Fibroblast of skin of right biceps (primary cell): ENCODE measurements at regions not wholly inside any gene's neighbourhood (a gene's known extent, or its start where the extent isn't known, plus 50 kb on each side); places are given as distances from the start of the nearest gene placed in this dataset.
A peak's percentile ranks its signal among the peaks of the same experiment; 100 is the strongest.

Source experiments
- DNase-seq: peaks from one replicate; pipeline ENCODE4 v3.0.0-alpha.2; 2013

DNA sequence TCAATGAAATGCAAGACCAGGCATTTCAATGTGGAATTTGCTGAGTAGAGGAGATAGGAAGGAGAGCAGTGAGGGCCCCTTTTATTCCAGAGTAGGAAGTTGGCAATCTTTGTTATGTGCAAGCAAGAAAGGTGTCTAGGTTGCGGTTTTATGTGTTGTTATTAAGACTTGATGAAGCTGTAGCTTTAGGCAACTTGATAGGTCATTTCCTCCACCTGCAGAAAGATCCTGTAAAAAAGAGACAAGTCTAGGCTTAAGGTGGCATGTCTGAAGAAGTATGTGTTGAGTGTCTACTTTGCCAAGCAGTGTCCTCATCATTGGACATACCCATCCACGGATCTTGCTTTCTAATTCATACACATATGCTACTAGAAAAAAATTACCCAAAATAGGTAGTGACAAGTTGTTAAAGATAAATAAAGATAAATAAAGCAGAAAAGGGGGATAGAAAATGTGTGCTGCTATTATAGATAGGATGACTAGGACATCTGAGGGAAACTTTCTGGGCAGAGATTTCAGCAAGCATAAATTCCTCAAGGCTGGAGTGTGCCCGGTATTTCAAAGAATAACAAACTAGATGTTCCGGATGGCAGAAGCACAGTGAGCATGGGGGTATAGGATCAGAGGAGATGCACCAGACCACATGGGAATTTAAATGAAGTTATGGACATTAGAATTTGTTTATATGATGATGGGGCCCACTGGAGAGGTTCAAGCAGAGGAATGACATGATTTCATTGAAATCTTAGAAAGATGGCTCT lies 335.0 kb downstream of the TGFB2 start:
- no peak for DNase-seq

GRCh38 chr1:218683242-218683641 lies 338.1 kb downstream of the TGFB2 start:
- no peak for DNase-seq

DNA sequence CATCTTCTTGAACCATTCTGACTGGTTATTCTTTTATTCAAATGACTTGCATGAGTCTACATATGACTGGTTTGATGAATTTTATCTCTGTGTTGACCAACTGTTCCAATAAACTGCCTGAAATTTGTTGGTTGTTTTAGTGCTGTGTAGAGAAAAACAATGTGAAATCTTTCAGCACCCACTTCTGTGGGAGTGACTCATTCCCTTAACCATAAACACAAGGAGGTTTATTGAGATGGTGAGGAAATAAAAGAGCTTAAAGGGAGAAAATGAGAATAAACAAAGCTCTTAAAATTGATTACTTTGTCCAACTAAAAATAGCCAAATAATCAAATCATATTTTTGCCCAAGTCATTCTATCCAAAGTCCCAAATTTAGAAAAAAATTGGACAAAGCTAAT lies 341.1 kb downstream of the TGFB2 start:
- DNase-seq, result peak; percentile 60

DNA sequence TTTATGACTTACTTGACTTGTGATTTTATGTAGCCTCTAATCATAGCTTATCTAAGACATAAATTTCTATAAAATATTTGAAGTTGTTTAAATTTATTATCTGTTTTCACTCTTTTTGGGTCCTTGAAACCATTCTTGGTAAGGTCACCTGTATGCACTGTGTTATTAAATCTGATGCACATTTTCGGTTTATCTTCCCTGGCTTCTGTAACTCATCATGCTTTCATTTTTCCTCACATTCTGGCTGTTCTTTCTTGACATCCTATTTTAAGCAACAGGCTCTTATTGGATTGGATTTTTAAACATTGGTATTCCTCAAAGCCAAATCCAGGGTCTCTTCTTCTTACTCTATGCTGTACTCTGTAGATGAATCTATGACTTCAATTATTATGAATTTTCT lies 341.6 kb downstream of the TGFB2 start:
- no peak for DNase-seq

GRCh38 chr1:218692808-218693207 lies 347.7 kb downstream of the TGFB2 start:
- DNase-seq, result no peak

- no peak for DNase-seq
These were observed 348.5 kb downstream of the TGFB2 start for GRCh38 chr1:218693599-218693998.

GRCh38 chr1:218694085-218694484 lies 348.9 kb downstream of the TGFB2 start:
- no peak for DNase-seq

DNA sequence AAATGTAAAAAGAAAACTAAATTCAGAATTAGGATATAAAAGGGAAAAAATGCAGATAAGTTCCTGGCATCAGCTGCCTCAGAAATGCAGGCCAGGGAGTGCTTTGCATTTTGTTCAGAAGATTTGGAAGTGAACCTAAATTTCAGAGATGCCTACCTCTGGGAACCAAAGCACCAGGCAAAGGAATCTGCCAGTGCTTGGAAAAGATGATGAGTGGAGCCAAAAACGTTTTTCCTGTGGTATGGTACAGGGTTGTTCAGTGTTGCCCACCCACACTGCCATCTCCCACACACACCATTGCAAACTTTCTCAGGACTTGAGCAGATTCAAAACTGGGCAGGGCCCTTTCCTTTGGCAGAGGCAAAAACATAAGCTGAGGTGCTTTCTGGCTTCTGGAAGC lies 349.5 kb downstream of the TGFB2 start:
- DNase-seq, result no peak

- DNase-seq, result no peak
These were observed 350.4 kb downstream of the TGFB2 start for GRCh38 chr1:218695525-218695924.

GRCh38 chr1:218698141-218698540 lies 353.0 kb downstream of the TGFB2 start:
- no peak for DNase-seq

DNA sequence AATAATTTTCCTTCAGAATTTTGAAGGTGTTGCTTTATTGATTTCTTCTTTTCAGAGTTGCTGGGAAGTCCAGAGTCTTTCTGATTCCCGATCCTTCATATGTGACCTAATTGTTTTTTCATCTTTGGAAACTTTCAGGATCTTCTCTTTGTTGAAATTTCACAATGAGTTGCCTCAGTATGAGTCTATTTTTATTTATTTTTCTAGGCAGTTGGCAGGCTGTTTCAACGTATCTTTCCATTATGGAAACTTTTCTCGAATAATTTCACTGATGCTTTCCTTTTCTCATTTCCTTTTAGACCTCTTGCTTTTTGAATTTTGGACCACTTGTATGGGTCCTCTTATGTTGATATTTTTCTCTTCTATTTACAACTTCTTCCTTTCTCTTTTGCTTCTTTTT lies 354.3 kb downstream of the TGFB2 start:
- no peak for DNase-seq

DNA sequence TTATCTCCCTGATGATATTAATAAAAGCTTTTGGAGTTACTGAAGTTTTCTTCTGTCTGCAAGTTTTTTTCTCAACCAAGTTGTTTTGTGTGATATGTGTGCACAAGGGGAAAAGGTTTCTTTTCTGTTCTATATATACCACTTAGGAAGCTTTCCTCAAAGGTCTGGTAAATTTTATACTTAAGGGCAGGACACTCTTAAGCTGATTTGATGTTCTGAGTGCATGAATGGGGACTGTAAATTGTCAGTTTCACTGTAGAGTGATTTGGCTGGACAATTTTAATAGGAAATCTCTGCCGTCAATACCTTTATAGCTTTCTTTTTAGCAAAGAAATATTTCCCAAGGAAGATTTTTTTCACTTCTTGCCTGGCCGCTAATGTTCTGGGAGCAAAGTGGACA lies 354.7 kb downstream of the TGFB2 start:
- no peak for DNase-seq

GRCh38 chr1:218700666-218701065 lies 355.5 kb downstream of the TGFB2 start:
- no peak for DNase-seq

- no peak for DNase-seq
These were observed 356.0 kb downstream of the TGFB2 start for GRCh38 chr1:218701131-218701530.

DNA sequence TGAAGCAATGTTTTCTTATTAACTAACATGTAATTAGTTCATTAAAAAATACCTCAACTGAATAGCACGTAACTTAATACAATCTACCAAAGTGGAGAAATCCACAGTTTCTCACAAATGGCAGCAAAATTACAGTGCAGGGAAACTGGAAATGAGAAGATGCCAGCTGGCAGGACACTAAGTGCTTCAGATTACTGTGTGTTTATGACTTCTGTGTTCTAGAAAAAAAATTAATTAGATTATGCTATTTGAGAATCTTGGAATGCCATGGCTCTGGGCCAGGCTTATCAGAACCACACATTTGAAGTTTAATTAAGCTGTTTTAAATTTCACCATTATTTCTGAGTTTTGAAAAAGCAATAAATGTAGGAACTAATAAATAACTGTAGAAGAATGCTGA lies 357.6 kb downstream of the TGFB2 start:
- no peak for DNase-seq

GRCh38 chr1:218703836-218704235 lies 358.7 kb downstream of the TGFB2 start:
- DNase-seq, result no peak

DNA sequence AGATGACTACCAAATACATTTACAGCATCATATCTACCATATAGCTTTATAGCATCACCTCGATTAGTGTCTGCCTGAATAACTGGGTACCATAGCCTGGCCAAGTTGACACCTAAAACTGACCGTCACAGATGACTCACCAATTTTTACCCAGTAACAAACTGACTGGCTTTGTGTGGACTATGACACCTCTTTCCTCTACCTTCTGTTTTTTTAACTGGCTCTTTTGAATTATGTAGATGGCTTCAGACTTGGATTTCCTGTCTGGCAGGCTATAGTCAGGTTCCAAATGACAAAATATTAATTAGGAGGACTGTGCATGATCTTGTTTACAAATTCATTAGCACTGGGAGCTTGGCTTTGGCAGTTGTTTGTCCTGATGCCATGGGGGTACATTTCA lies 360.3 kb downstream of the TGFB2 start:
- DNase-seq, result no peak

DNA sequence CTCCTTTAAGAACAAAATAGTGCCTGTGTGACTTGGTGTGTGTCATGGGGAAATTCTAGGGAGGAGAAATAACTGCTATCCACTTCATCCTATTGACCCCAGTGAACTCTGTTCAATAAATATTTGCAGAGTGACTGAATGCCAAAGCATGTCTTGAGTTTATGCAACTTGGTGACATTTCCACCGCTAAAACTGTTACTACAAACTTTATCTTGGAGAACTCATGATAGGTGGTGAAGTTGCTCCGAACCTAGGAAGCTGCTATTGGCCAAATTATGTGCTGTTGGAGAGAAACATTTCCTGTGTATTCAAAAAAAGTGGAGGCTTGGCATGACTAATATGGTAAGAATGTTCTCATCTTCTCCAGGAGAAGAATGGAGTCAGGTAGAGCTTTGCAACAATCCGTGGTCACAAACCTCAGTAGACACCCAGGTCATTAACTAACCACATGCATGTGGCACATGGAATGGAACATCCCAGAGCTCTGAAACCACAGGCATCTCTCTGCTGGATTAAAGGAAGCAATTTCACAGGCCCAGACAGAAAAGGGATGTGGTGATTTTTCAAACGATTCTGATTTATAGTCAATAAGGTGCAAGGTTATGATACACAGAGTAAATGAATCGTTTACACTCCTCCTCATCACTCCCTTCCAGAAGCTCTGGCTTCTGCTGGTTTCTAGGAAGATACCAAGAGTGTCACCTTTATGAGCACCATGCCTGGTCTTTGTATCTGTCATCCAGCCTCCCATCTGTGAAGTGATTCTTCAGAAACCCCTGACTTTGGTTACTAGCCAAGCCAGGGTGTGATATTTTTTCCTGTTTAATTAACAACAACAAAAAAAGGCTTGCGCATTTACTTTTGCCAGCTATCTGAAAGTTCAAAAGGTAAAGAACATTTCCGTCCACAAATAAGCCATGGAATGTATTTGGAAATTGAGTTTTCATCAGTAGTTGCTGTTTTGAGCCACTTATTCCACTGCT lies 361.1 kb downstream of the TGFB2 start:
- peak; percentile 100 for DNase-seq

DNA sequence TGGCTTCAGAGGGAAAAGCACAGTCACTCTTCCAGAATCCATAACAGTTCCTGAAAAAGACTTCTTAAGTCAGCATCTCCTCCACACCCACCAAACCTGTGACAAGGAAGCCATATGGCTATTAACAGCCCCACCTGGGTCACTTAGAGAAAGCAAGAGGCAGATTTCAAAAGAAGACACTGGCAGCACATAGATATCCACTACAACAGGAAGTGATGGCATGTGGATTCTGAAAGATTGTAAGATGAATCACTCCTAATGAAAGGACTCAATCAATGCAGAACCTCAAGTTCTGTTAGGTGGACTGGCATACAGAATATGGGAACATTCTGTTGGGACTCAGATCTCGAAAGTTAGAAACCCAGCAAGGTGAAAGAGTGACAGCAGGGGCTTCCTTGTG lies 365.9 kb downstream of the TGFB2 start:
- no peak for DNase-seq

GRCh38 chr1:218711884-218712674 lies 366.9 kb downstream of the TGFB2 start:
- peak; percentile 42 for DNase-seq

- DNase-seq, result no peak
These were observed 367.5 kb downstream of the TGFB2 start for GRCh38 chr1:218712677-218713076.

- no peak for DNase-seq
These were observed 371.0 kb downstream of the TGFB2 start for GRCh38 chr1:218715961-218716669.

DNA sequence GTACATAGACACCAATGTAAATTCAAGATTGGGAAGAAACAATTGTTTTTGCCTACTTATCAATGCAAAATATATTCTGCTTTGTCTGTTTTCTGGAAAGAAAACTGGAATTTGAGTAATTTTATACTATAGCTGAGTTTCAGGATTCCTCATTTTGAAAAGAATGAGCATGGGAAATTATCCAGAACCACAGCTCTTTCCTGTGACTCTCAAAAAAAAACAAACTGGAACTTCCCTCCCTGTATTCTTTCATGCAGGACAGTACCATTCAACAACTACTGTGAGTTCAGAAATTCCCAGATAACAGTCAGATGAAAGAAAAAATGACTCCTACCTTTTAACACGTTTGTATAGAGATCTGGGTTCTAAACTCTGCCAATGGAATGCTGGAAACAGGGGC lies 372.4 kb downstream of the TGFB2 start:
- DNase-seq, result peak; percentile 75
